ENCODE measurements at regions not wholly inside any gene's neighbourhood (a gene's known extent, or its start where the extent isn't known, plus 50 kb on each side); places are given as distances from the start of the nearest gene placed in this dataset.

DNA sequence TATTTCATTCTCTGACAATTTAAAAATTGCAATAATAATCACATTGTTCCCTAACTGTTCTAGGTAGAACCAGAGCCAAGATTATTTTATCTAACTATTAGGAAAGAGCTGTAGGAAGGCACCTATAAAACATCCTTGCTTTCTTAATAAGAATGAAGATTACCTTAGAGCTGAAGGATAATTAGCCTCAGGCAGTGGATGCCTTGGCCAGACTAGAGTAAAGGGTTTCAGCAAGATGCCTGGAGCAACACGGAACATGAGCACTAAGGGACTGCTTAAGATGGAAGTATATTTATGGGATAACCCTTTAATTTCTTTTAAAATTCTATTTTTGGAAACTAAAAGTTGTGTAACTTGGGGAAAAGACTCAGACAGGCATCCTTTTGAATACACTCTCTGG lies 456.6 kb upstream of the RBMS3 start (continued):
- TF ChIP-seq, protein P1, sequence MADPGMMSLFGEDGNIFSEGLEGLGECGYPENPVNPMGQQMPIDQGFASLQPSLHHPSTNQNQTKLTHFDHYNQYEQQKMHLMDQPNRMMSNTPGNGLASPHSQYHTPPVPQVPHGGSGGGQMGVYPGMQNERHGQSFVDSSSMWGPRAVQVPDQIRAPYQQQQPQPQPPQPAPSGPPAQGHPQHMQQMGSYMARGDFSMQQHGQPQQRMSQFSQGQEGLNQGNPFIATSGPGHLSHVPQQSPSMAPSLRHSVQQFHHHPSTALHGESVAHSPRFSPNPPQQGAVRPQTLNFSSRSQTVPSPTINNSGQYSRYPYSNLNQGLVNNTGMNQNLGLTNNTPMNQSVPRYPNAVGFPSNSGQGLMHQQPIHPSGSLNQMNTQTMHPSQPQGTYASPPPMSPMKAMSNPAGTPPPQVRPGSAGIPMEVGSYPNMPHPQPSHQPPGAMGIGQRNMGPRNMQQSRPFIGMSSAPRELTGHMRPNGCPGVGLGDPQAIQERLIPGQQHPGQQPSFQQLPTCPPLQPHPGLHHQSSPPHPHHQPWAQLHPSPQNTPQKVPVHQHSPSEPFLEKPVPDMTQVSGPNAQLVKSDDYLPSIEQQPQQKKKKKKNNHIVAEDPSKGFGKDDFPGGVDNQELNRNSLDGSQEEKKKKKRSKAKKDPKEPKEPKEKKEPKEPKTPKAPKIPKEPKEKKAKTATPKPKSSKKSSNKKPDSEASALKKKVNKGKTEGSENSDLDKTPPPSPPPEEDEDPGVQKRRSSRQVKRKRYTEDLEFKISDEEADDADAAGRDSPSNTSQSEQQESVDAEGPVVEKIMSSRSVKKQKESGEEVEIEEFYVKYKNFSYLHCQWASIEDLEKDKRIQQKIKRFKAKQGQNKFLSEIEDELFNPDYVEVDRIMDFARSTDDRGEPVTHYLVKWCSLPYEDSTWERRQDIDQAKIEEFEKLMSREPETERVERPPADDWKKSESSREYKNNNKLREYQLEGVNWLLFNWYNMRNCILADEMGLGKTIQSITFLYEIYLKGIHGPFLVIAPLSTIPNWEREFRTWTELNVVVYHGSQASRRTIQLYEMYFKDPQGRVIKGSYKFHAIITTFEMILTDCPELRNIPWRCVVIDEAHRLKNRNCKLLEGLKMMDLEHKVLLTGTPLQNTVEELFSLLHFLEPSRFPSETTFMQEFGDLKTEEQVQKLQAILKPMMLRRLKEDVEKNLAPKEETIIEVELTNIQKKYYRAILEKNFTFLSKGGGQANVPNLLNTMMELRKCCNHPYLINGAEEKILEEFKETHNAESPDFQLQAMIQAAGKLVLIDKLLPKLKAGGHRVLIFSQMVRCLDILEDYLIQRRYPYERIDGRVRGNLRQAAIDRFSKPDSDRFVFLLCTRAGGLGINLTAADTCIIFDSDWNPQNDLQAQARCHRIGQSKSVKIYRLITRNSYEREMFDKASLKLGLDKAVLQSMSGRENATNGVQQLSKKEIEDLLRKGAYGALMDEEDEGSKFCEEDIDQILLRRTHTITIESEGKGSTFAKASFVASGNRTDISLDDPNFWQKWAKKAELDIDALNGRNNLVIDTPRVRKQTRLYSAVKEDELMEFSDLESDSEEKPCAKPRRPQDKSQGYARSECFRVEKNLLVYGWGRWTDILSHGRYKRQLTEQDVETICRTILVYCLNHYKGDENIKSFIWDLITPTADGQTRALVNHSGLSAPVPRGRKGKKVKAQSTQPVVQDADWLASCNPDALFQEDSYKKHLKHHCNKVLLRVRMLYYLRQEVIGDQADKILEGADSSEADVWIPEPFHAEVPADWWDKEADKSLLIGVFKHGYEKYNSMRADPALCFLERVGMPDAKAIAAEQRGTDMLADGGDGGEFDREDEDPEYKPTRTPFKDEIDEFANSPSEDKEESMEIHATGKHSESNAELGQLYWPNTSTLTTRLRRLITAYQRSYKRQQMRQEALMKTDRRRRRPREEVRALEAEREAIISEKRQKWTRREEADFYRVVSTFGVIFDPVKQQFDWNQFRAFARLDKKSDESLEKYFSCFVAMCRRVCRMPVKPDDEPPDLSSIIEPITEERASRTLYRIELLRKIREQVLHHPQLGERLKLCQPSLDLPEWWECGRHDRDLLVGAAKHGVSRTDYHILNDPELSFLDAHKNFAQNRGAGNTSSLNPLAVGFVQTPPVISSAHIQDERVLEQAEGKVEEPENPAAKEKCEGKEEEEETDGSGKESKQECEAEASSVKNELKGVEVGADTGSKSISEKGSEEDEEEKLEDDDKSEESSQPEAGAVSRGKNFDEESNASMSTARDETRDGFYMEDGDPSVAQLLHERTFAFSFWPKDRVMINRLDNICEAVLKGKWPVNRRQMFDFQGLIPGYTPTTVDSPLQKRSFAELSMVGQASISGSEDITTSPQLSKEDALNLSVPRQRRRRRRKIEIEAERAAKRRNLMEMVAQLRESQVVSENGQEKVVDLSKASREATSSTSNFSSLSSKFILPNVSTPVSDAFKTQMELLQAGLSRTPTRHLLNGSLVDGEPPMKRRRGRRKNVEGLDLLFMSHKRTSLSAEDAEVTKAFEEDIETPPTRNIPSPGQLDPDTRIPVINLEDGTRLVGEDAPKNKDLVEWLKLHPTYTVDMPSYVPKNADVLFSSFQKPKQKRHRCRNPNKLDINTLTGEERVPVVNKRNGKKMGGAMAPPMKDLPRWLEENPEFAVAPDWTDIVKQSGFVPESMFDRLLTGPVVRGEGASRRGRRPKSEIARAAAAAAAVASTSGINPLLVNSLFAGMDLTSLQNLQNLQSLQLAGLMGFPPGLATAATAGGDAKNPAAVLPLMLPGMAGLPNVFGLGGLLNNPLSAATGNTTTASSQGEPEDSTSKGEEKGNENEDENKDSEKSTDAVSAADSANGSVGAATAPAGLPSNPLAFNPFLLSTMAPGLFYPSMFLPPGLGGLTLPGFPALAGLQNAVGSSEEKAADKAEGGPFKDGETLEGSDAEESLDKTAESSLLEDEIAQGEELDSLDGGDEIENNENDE (IDR thresholded peaks at IDR 0.05; ENCODE audit: insufficient replicate concordance, low read length), result no peak
- TF ChIP-seq SP4 (IDR thresholded peaks at IDR 0.05; ENCODE audit: low read length) (no peak), RBBP5 (IDR thresholded peaks at IDR 0.05; ENCODE audit: borderline replicate concordance, low read depth, low read length) (no peak), YY1 (IDR thresholded peaks at IDR 0.05; ENCODE audit: low read depth, low read length) (no peak), SRF (IDR thresholded peaks at IDR 0.05; ENCODE audit: low read depth, low read length) (no peak), CHD2 (IDR thresholded peaks at IDR 0.05; ENCODE audit: low read length) (no peak), SP1 (IDR thresholded peaks at IDR 0.05; ENCODE audit: low read depth, low read length) (no peak), SIX5 (IDR thresholded peaks at IDR 0.05; ENCODE audit: low read depth, low read length) (no peak), GTF2F1 (IDR thresholded peaks at IDR 0.05; ENCODE audit: borderline replicate concordance, low read depth, low read length) (no peak), HDAC2 (IDR thresholded peaks at IDR 0.05; ENCODE audit: borderline replicate concordance in 1 of 2, low read depth in 2 of 2, low read length in 2 of 2) (no peak), ASH2L (IDR thresholded peaks at IDR 0.05; ENCODE audit: low read length) (no peak), NANOG (IDR thresholded peaks at IDR 0.05; ENCODE audit: insufficient read depth, low read depth, low read length, poor library complexity, severe bottlenecking) (no peak)
- TF ChIP-seq, protein P2, sequence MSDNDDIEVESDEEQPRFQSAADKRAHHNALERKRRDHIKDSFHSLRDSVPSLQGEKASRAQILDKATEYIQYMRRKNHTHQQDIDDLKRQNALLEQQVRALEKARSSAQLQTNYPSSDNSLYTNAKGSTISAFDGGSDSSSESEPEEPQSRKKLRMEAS (IDR thresholded peaks at IDR 0.05), result no peak

Measured in H1 (cell line).